Gastroesophageal sphincter (tissue), 3 donors: ENCODE measurements at regions not wholly inside any gene's neighbourhood (a gene's known extent, or its start where the extent isn't known, plus 50 kb on each side); places are given as distances from the start of the nearest gene placed in this dataset.

ENCODE experiments used
- CTCF ChIP-seq, 4 experiments: fragments of 200-600 bp in 2 of 4; fragments of 450-650 bp in 2 of 4; sonication (generic) in 1 of 4; IDR thresholded peaks; one replicate each; pipeline ENCODE4 v1.5.1; 2017 to 2019; ENCODE audit warnings: antibody characterized with exemption in 4 of 4, mild to moderate bottlenecking in 2 of 4, moderate library complexity in 2 of 4
- EP300 ChIP-seq: sonication (generic); formaldehyde crosslinking; IDR thresholded peaks from one replicate; pipeline ENCODE4 v1.6.1; 2017; ENCODE audit warnings: antibody characterized with exemption, mild to moderate bottlenecking
- POLR2A ChIP-seq, 2 donors: fragments of 450-650 bp; IDR thresholded peaks; one replicate each; pipeline ENCODE4 v1.6.1; 2017; ENCODE audit warnings: antibody characterized with exemption in 2 of 2, mild to moderate bottlenecking in 2 of 2, moderate library complexity in 1 of 2
- POLR2AphosphoS5 ChIP-seq: sonication (generic); formaldehyde crosslinking; IDR thresholded peaks from one replicate; pipeline ENCODE4 v1.6.1; 2017; ENCODE audit warnings: antibody characterized with exemption

GRCh38 chrX:27085346-27085745 is 377.8 kb downstream of the PPP4R3C start:
- TF ChIP-seq CTCF (IDR thresholded peaks at IDR 0.05) (no peak), POLR2A (IDR thresholded peaks at IDR 0.05) (no peak), EP300 (no peak), POLR2AphosphoS5 (no peak)
